Testis (tissue), 2 donors: ENCODE measurements at regions not wholly inside any gene's neighbourhood (a gene's known extent, or its start where the extent isn't known, plus 50 kb on each side); places are given as distances from the start of the nearest gene placed in this dataset.

Experiments used
- CTCF ChIP-seq, 3 experiments: fragments of 450-650 bp in 2 of 3; fragments of 200-600 bp in 1 of 3; sonication (generic) in 1 of 3; IDR thresholded peaks; one replicate each; pipeline ENCODE4 v1.5.1; 2016 to 2019; ENCODE audit warnings: antibody characterized with exemption in 3 of 3, mild to moderate bottlenecking in 2 of 3, moderate library complexity in 1 of 3
- POLR2A ChIP-seq: fragments of 450-650 bp; IDR thresholded peaks from one replicate; pipeline ENCODE4 v1.6.1; 2017; ENCODE audit warnings: antibody characterized with exemption, mild to moderate bottlenecking, moderate library complexity

- TF ChIP-seq POLR2A: no peak
- TF ChIP-seq CTCF (IDR thresholded peaks at IDR 0.05): no peak
These were observed 422.6 kb upstream of the DIPK2B start for GRCh38 chrX:45623266-45623665.
